Endothelial cell of umbilical vein (primary cell): ENCODE measurements at regions not wholly inside any gene's neighbourhood (a gene's known extent, or its start where the extent isn't known, plus 50 kb on each side); places are given as distances from the start of the nearest gene placed in this dataset.
"Not testable (repeated sequence)": the region's sequence is repeated elsewhere in the genome, so short reads cannot be mapped to it uniquely, and the experiment has no call there.

Experiments
- BruUV-seq: library from RNA; stranded (reverse); fragments of 400-500 nt; replicated peaks from 2 replicates; lab custom pipeline; 2021; lab: Mats Ljungman, UMichigan
- CTCF ChIA-PET: fragments of 300-600, 350-600 bp; sonication (Branson Sonifier 250); formaldehyde crosslinking; loops from one replicate; lab custom pipeline; 2021; ENCODE audit warnings: antibody characterized with exemption, inconsistent platforms; lab: Charles Lee
- POLR2A ChIA-PET: fragments of 300-600, 350-600 bp; sonication (Branson Sonifier 250); formaldehyde crosslinking; loops from one replicate; lab custom pipeline; 2021; ENCODE audit warnings: antibody characterized with exemption, inconsistent platforms; lab: Charles Lee
- DNase-seq: peaks from one replicate; pipeline ENCODE4 v3.0.0-alpha.2; 2011; ENCODE audit warnings: low read depth, low spot score
- FAIRE-seq: peaks from 2 replicates; lab custom pipeline; 2011; peaks lifted over from hg19 to GRCh38; lab: Jason Lieb, UNC
- H2AFZ ChIP-seq: 2 replicates; pipeline ENCODE4 v1.6.0; 2012; ENCODE audit warnings: low read depth, low read length, control low read depth, inconsistent platforms
- H3K27ac ChIP-seq: 2 replicates; pipeline ENCODE4 v1.5.1; 2011; ENCODE audit warnings: low read depth, mild to moderate bottlenecking, control low read depth, low read length, moderate library complexity; ENCODE audit not compliant: insufficient read depth
- H3K27me3 ChIP-seq, 2 experiments: 2 replicates each; pipeline versions ENCODE4 v1.6.0 to v1.6.1; 2011; ENCODE audit warnings: low read length in 2 of 2, mixed read lengths in 1 of 2; ENCODE audit not compliant: control insufficient read depth in 2 of 2, insufficient read depth in 2 of 2
- H3K36me3 ChIP-seq, 2 experiments: 2 replicates in 1 of 2; 3 replicates in 1 of 2; pipeline ENCODE4 v1.5.1; 2011; ENCODE audit warnings: low read length in 2 of 2, mild to moderate bottlenecking in 1 of 2, moderate library complexity in 1 of 2; ENCODE audit not compliant: control insufficient read depth in 2 of 2, insufficient read depth in 2 of 2; ENCODE audit errors: extremely low read depth in 1 of 2
- H3K4me1 ChIP-seq: 3 replicates; pipeline ENCODE4 v1.5.1; 2011; ENCODE audit warnings: mild to moderate bottlenecking, low read length; ENCODE audit not compliant: control insufficient read depth, insufficient read depth; ENCODE audit errors: extremely low read depth
- H3K4me2 ChIP-seq: 2 replicates; pipeline ENCODE4 v1.6.1; 2011; ENCODE audit warnings: low read length, control low read depth, mixed read lengths; ENCODE audit not compliant: insufficient read depth
- H3K4me3 ChIP-seq, 3 experiments: fragments of 200-600 bp in 1 of 3; sonication (generic), shearing (Covaris generic) in 1 of 3; replicated peaks in 1 of 3; 2 replicates each; pipeline ENCODE4 v1.5.1; 2011 to 2016; ENCODE audit warnings: control low read depth in 3 of 3, low read length in 3 of 3, mild to moderate bottlenecking in 2 of 3, inconsistent platforms in 1 of 3, low read depth in 1 of 3, moderate library complexity in 1 of 3; ENCODE audit not compliant: insufficient read depth in 1 of 3
- H3K79me2 ChIP-seq: 2 replicates; pipeline ENCODE4 v1.6.0; 2012; ENCODE audit warnings: low read length, inconsistent platforms; ENCODE audit not compliant: control insufficient read depth, insufficient read depth
- H3K9ac ChIP-seq: replicated peaks from 2 replicates; pipeline ENCODE3; 2011; ENCODE audit warnings: low read length, control low read depth; ENCODE audit not compliant: insufficient read depth; ENCODE audit errors: extremely low read depth
- H3K9me1 ChIP-seq: replicated peaks from 3 replicates; pipeline ENCODE4 v1.6.0; 2011; ENCODE audit warnings: mild to moderate bottlenecking, low read length; ENCODE audit not compliant: control insufficient read depth, insufficient read depth; ENCODE audit errors: extremely low read depth
- H3K9me3 ChIP-seq: replicated peaks from 2 replicates; pipeline ENCODE4 v1.5.1; 2012; ENCODE audit warnings: low read length, inconsistent platforms; ENCODE audit not compliant: control insufficient read depth, insufficient read depth
- H4K20me1 ChIP-seq: replicated peaks from 2 replicates; pipeline ENCODE3; 2011; ENCODE audit warnings: mild to moderate bottlenecking, low read length; ENCODE audit not compliant: control insufficient read depth, insufficient read depth; ENCODE audit errors: extremely low read depth
- FOS ChIP-seq: IDR thresholded peaks from 2 replicates; pipeline ENCODE4 v1.6.1; 2011; ENCODE audit warnings: mild to moderate bottlenecking, low read length, moderate library complexity, borderline replicate concordance; ENCODE audit not compliant: insufficient read depth
- GATA2 ChIP-seq: IDR thresholded peaks from 2 replicates; pipeline ENCODE4 v1.7.0; 2011; ENCODE audit warnings: low read depth, mild to moderate bottlenecking, moderate library complexity, mixed read lengths, low read length; ENCODE audit not compliant: insufficient read length, insufficient read depth
- JUN ChIP-seq: IDR thresholded peaks from 2 replicates; pipeline ENCODE4 v1.6.1; 2011; ENCODE audit warnings: borderline replicate concordance, low read depth; ENCODE audit not compliant: insufficient read length, insufficient read depth
- MAX ChIP-seq: IDR thresholded peaks from 2 replicates; pipeline ENCODE4 v1.6.1; 2011; ENCODE audit not compliant: insufficient read depth, insufficient read length
- MYC ChIP-seq: IDR thresholded peaks from one replicate; pipeline ENCODE4 v1.6.1; 2011; ENCODE audit warnings: mild to moderate bottlenecking, low read depth, low read length
- POLR2A ChIP-seq: IDR thresholded peaks from 2 replicates; pipeline ENCODE4 v1.6.1; 2012; ENCODE audit warnings: low read depth, mild to moderate bottlenecking, control low read depth, low read length
- POLR2AphosphoS5 ChIP-seq: IDR thresholded peaks from 2 replicates; pipeline ENCODE4 v1.6.1; 2012; ENCODE audit warnings: low read depth, mild to moderate bottlenecking, control low read depth, low read length, moderate library complexity; ENCODE audit not compliant: insufficient read depth
- dilution Hi-C: fragments of 300-500 bp; cut with MboI; formaldehyde crosslinking; loops from one replicate; pipeline ENCODE4 v1.15.0; 2019; ENCODE audit warnings: low sequenced_read_pairs; ENCODE audit not compliant: extremely low pct_ligation_motif_present
- intact Hi-C: fragments of 100-400 bp; cut with micrococcal nuclease; formaldehyde crosslinking; loops from one replicate; pipeline ENCODE4 v1.10.0; 2022

GRCh38 chr10:2885288-2886278, 181.8 kb upstream of the PFKP start:
- Histone ChIP-seq H3K9me1 (no peaks in the 10 kb centered on the region), H3K79me2 (no peaks in the 10 kb centered on the region), H3K9ac (no peak overlapping the region), H3K4me1 (no peaks in the 10 kb centered on the region), H3K36me3 (no peaks in the 10 kb centered on the region), H3K4me3 (no peak overlapping the region), H4K20me1 (no peaks in the 10 kb centered on the region), H3K4me2 (no peak overlapping the region), H3K27ac (no peak overlapping the region), H2AFZ (no peak overlapping the region), H3K9me3 (no peaks in the 10 kb centered on the region), H3K27me3 (peaks cover 0 to 5% of the 10 kb centered on the region in 2 experiments)
- ChIA-PET CTCF (interaction anchor here (0.9 to 1.6 kb wide), 2 partner anchors 40 to 44 kb away, joined by 3 read pairs; no protein-coding TSS in a partner anchor), POLR2A (no interaction called here)
- no peak for TF ChIP-seq GATA2
- no peak for TF ChIP-seq FOS
- TF ChIP-seq MYC, result no peak
- no peak for TF ChIP-seq JUN
- no peak for TF ChIP-seq POLR2AphosphoS5
- no peak for TF ChIP-seq POLR2A
- TF ChIP-seq MAX, result no peak
- DNase-seq (no peak), FAIRE-seq (no peak)
- BruUV-seq, result no TSS peak
- intact Hi-C loops (no loop called here), dilution Hi-C loops (no loop called here)

GRCh38 chr10:2883983-2884540, 183.3 kb upstream of the PFKP start:
- H2AFZ ChIP-seq, H3K9me3 ChIP-seq, H3K4me1 ChIP-seq, H3K9me1 ChIP-seq, H3K4me2 ChIP-seq, H3K79me2 ChIP-seq, H4K20me1 ChIP-seq, DNase-seq, H3K9ac ChIP-seq, CTCF ChIA-PET, intact Hi-C loops, dilution Hi-C loops, BruUV-seq, POLR2A ChIA-PET, H3K27me3 ChIP-seq, H3K27ac ChIP-seq, H3K36me3 ChIP-seq, H3K4me3 ChIP-seq, FAIRE-seq: not testable (repeated sequence)
